WERI-Rb-1 (cell line): ENCODE measurements at regions not wholly inside any gene's neighbourhood (a gene's known extent, or its start where the extent isn't known, plus 50 kb on each side); places are given as distances from the start of the nearest gene placed in this dataset.

Experiments used
- DNase-seq: peaks from one replicate; pipeline ENCODE4 v3.0.0-alpha.2; 2020
- H3K27ac ChIP-seq: fragments of 250-450 bp; sonication (Bioruptor Pico); 2 replicates; pipeline ENCODE4 v1.5.1; 2020; ENCODE audit warnings: mild to moderate bottlenecking, moderate library complexity
- H3K27me3 ChIP-seq: fragments of 250-450 bp; sonication (Bioruptor Pico); 2 replicates; pipeline ENCODE4 v1.5.1; 2021; ENCODE audit warnings: mild to moderate bottlenecking, low read depth, moderate library complexity; ENCODE audit not compliant: insufficient read depth, severe bottlenecking
- H3K36me3 ChIP-seq: fragments of 250-450 bp; sonication (Bioruptor Pico); 2 replicates; pipeline ENCODE4 v1.5.1; 2020; ENCODE audit warnings: mild to moderate bottlenecking, moderate library complexity
- H3K4me3 ChIP-seq: 2 replicates; pipeline ENCODE4 v1.5.1; 2011; ENCODE audit warnings: low read depth, mild to moderate bottlenecking, control low read depth, low read length
- H3K9me3 ChIP-seq: fragments of 250-450 bp; sonication (Bioruptor Pico); 2 replicates; pipeline ENCODE4 v1.5.1; 2021; ENCODE audit warnings: mild to moderate bottlenecking, moderate library complexity; ENCODE audit not compliant: severe bottlenecking
- CTCF ChIP-seq: IDR thresholded peaks from 2 replicates; pipeline ENCODE4 v1.5.1; 2011; ENCODE audit warnings: low read depth, mild to moderate bottlenecking, control low read depth, inconsistent platforms, low read length

DNA sequence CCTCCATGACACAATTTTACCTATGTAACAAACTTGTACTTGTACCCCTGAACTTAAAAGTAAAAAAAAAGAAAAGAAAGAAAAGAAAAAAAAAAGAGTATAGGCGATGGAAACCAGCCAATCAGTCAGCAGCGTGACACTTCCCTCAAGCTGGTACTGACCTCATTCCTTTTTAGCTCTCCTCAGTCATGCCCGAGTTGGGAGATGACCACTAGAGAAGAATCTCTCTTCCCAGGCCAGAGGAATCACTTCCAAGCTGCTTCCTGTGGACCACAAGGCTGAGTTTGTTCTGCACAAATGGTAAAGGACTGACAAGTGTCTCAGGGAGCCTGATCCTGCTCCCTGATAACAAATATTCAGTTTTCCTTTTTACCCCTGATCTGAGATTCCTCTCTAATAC, 313.5 kb upstream of the ESRRG start:
- DNase-seq: no peak
- no peaks in the 10 kb centered on the region for H3K36me3 ChIP-seq

GRCh38 chr1:217032715-217033367, 309.6 kb upstream of the ESRRG start:
- no peaks in the 10 kb centered on the region for H3K36me3 ChIP-seq
- H3K4me3 ChIP-seq: no peak overlapping the region
- TF ChIP-seq CTCF: no peak
- DNase-seq: no peak
- no peaks in the 10 kb centered on the region for H3K9me3 ChIP-seq
- H3K27ac ChIP-seq: no peak overlapping the region
- H3K27me3 ChIP-seq: no peaks in the 10 kb centered on the region

More for the DNA sequence above, 313.5 kb upstream of the ESRRG start:
- Histone ChIP-seq H3K4me3 (no peak overlapping the region), H3K27ac (no peak overlapping the region), H3K27me3 (no peaks in the 10 kb centered on the region), H3K9me3 (peaks cover 10% of the 10 kb centered on the region)
- no peak for TF ChIP-seq CTCF

- no peak for TF ChIP-seq CTCF
- no peak for DNase-seq
- Histone ChIP-seq H3K9me3 (no peaks in the 10 kb centered on the region), H3K27me3 (no peaks in the 10 kb centered on the region), H3K27ac (no peak overlapping the region), H3K36me3 (no peaks in the 10 kb centered on the region), H3K4me3 (no peak overlapping the region)
Observed at GRCh38 chr1:217029281-217030157, 306.3 kb upstream of the ESRRG start.

DNA sequence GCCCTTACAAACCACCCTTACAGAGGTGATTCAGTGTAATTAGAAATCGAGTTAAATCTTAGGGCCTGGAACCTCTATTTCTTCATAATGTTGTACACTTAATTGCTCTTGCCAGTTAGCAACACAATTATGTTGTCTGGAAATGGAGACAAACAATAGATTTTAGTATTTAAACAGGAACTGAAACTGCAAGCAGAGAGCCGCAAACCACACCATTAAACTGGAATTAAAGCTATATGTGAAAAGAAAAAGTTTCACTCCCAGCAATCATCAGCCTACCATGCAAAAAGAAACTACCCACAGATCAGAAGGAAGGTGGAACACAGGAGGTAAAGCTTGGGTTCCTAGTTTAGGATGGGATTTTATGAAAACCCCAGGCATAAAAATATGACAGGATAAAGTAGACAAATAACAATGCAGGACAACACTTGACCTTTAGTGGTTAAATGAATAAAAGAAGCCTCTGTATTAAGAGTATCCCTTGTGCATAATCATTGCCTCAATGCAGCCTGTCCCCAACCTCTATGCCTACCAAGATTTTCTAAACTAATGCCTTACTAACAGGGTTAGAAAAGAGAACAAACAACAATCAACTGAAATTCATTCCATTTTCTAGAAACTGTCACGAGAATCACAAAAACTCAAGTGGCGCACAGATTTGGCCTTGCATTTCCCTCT, 304.3 kb upstream of the ESRRG start:
- DNase-seq: no peak

DNA sequence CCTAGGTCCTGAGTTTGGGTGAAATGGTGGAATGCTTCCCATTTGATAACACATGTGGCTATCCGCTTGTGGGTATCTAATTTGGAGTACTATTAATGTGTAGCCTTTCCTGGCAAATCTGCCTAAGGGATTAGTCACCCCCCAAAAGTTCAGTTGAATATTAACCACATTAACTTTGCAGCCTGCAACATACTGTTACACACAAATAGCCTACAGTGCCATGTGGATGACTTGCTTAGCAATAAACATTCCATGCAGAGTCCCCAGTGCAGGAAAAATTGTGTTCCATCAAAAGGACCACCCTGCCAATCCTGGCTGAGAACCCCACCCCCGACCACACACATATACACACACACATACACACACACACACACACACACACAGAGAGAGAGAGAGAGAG, 303.3 kb upstream of the ESRRG start:
- DNase-seq: no peak
- no peaks in the 10 kb centered on the region for H3K9me3 ChIP-seq
- H3K4me3 ChIP-seq: no peak overlapping the region
- no peak for TF ChIP-seq CTCF
- H3K27me3 ChIP-seq: no peaks in the 10 kb centered on the region
- H3K27ac ChIP-seq: no peak overlapping the region
- no peaks in the 10 kb centered on the region for H3K36me3 ChIP-seq

More for the DNA sequence above, 304.3 kb upstream of the ESRRG start:
- TF ChIP-seq CTCF: no peak
- Histone ChIP-seq H3K27me3 (no peaks in the 10 kb centered on the region), H3K4me3 (no peak overlapping the region), H3K36me3 (no peaks in the 10 kb centered on the region), H3K27ac (no peak overlapping the region), H3K9me3 (no peaks in the 10 kb centered on the region)
